ENCODE measurements at regions not wholly inside any gene's neighbourhood (a gene's known extent, or its start where the extent isn't known, plus 50 kb on each side); places are given as distances from the start of the nearest gene placed in this dataset.

DNA sequence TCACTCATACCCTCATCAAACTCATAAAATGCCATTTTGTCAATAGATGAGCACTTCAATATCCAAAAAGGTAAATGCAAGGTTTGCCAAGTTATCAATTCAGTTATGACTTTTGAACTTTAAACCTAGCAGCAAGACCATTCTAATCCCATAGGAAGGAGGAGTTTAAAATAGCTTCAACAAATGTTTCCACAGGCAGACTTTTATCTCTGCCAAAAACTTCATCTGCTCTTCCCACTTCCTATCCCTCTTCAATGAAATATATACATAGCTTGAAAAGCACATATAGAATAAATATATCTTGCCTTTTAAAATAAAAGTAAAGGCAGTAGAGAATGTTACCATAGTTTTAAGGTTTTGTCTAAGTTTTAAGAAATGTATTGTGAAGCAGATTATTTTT is 1749.1 kb upstream of the SEL1L start:
- TF ChIP-seq L3MBTL2 (conservative IDR thresholded peaks at IDR 0.05) (no peak), FOXA1 (IDR thresholded peaks at IDR 0.05) (no peak), ZNF384 (IDR thresholded peaks at IDR 0.05) (no peak)
